ENCODE measurements at regions not wholly inside any gene's neighbourhood (a gene's known extent, or its start where the extent isn't known, plus 50 kb on each side); places are given as distances from the start of the nearest gene placed in this dataset.

- no peaks in the 10 kb centered on the region for H4K20me1 ChIP-seq (replicated peaks; ENCODE audit: control insufficient read depth, extremely low read depth, insufficient read depth, low read length)
- DNase-seq (ENCODE audit: low read depth, low spot score), result no peak
- H3K9me1 ChIP-seq (replicated peaks; ENCODE audit: control insufficient read depth, extremely low read depth, insufficient read depth, low read length), result no peaks in the 10 kb centered on the region
- H3K27ac ChIP-seq (ENCODE audit: insufficient read depth, low read depth, low read length), result no peak overlapping the region
- CTCF ChIA-PET, result interaction anchor here (0.9 kb wide), 1 partner anchor 9 kb away, joined by 3 read pairs; no protein-coding TSS in a partner anchor
- no peak overlapping the region for H3K4me2 ChIP-seq (ENCODE audit: insufficient read depth, low read length)
- no peaks in the 10 kb centered on the region for H3K79me2 ChIP-seq (ENCODE audit: control insufficient read depth, insufficient read depth, low read length)
- intact Hi-C loops (cut with micrococcal nuclease), result no loop called here
- TF ChIP-seq GATA2 (IDR thresholded peaks at IDR 0.05; ENCODE audit: insufficient read depth, insufficient read length, low read depth, low read length) (no peak), MYC (IDR thresholded peaks at IDR 0.05; ENCODE audit: low read depth, low read length) (no peak), MAX (IDR thresholded peaks at IDR 0.05; ENCODE audit: insufficient read depth, insufficient read length) (no peak), EZH2 (IDR thresholded peaks at IDR 0.05; ENCODE audit: borderline replicate concordance, low read depth, low read length, severe bottlenecking) (no peak), FOS (IDR thresholded peaks at IDR 0.05; ENCODE audit: borderline replicate concordance, insufficient read depth, low read length) (no peak), POLR2AphosphoS5 (IDR thresholded peaks at IDR 0.05; ENCODE audit: insufficient read depth, low read depth, low read length) (no peak), POLR2A (IDR thresholded peaks at IDR 0.05; ENCODE audit: low read depth, low read length) (no peak), CTCF (IDR thresholded peaks at IDR 0.05; ENCODE audit: extremely low read depth in 1 of 2, insufficient read depth in 1 of 2, low read depth in 1 of 2, low read length in 2 of 2) (no peak), JUN (IDR thresholded peaks at IDR 0.05; ENCODE audit: borderline replicate concordance, insufficient read depth, insufficient read length, low read depth) (no peak)
- peaks cover 58 to 60% of the 10 kb centered on the region in 2 experiments for H3K27me3 ChIP-seq (ENCODE audit: control insufficient read depth in 2 of 2, insufficient read depth in 2 of 2, low read length in 2 of 2)
- no peak overlapping the region for H3K4me3 ChIP-seq (replicated peaks in 1 of 3; ENCODE audit: insufficient read depth in 1 of 3, low read depth in 1 of 3, low read length in 3 of 3)
- FAIRE-seq, result no peak
- H3K4me1 ChIP-seq (ENCODE audit: control insufficient read depth, extremely low read depth, insufficient read depth, low read length), result peaks cover 36% of the 10 kb centered on the region
- BruUV-seq (replicated peaks), result no TSS peak
- no peak overlapping the region for H2AFZ ChIP-seq (ENCODE audit: low read depth, low read length)
- H3K9ac ChIP-seq (replicated peaks; ENCODE audit: extremely low read depth, insufficient read depth, low read length), result no peak overlapping the region
- POLR2A ChIA-PET, result no interaction called here
- H3K36me3 ChIP-seq (ENCODE audit: control insufficient read depth in 2 of 2, extremely low read depth in 1 of 2, insufficient read depth in 2 of 2, low read length in 2 of 2), result no peaks in the 10 kb centered on the region
- no peaks in the 10 kb centered on the region for H3K9me3 ChIP-seq (replicated peaks; ENCODE audit: control insufficient read depth, insufficient read depth, low read length)
- dilution Hi-C loops (cut with MboI; ENCODE audit: extremely low pct_ligation_motif_present, low sequenced_read_pairs), result no loop called here
These were observed 516.8 kb upstream of the PROK2 start for GRCh38 chr3:72301779-72302178.

Measured in endothelial cell of umbilical vein (primary cell).